Loucy (cell line): ENCODE measurements at regions not wholly inside any gene's neighbourhood (a gene's known extent, or its start where the extent isn't known, plus 50 kb on each side); places are given as distances from the start of the nearest gene placed in this dataset.

ENCODE experiments used
- H2AFZ ChIP-seq: fragments of 200-600 bp; sonication (generic); 2 replicates; pipeline ENCODE4 v1.6.0; 2016; ENCODE audit warnings: antibody characterized with exemption, mild to moderate bottlenecking, low read length, moderate library complexity
- H3F3A ChIP-seq: fragments of 200-600 bp; 2 replicates; pipeline ENCODE4 v1.6.0; 2016; ENCODE audit warnings: antibody characterized with exemption, low read depth, mild to moderate bottlenecking
- H3K27me3 ChIP-seq: fragments of 200-600 bp; sonication (generic); 2 replicates; pipeline ENCODE4 v1.6.1; 2014; ENCODE audit warnings: low read length, mild to moderate bottlenecking; ENCODE audit not compliant: insufficient read depth, poor library complexity, severe bottlenecking
- H3K36me3 ChIP-seq: fragments of 200-600 bp; sonication (generic); 2 replicates; pipeline ENCODE4 v1.6.1; 2016; ENCODE audit warnings: low read length; ENCODE audit not compliant: insufficient read depth
- H3K4me1 ChIP-seq: fragments of 200-600 bp; sonication (generic); 2 replicates; pipeline ENCODE4 v1.5.1; 2014; ENCODE audit warnings: low read length, mild to moderate bottlenecking; ENCODE audit not compliant: insufficient read depth, poor library complexity, severe bottlenecking
- H3K4me2 ChIP-seq: fragments of 200-600 bp; sonication (generic); 2 replicates; pipeline ENCODE4 v1.6.0; 2014; ENCODE audit warnings: antibody characterized with exemption, low read length, low read depth, mild to moderate bottlenecking; ENCODE audit not compliant: poor library complexity, severe bottlenecking
- H3K4me3 ChIP-seq: fragments of 200-600 bp; sonication (generic); 2 replicates; pipeline ENCODE4 v1.5.1; 2014; ENCODE audit warnings: low read length, mild to moderate bottlenecking, mixed read lengths; ENCODE audit not compliant: poor library complexity, severe bottlenecking
- H3K79me2 ChIP-seq: fragments of 200-600 bp; sonication (generic); 2 replicates; pipeline ENCODE4 v1.6.1; 2014; ENCODE audit warnings: low read length; ENCODE audit not compliant: insufficient read depth
- H3K9ac ChIP-seq: fragments of 200-600 bp; sonication (generic); 2 replicates; pipeline ENCODE4 v1.6.0; 2014; ENCODE audit warnings: mild to moderate bottlenecking, low read depth, low read length, moderate library complexity; ENCODE audit not compliant: poor library complexity, severe bottlenecking
- H3K9me2 ChIP-seq: fragments of 200-600 bp; sonication (generic); replicated peaks from 2 replicates; pipeline ENCODE4 v1.6.1; 2016; ENCODE audit warnings: low read depth, low read length, mixed read lengths
- H3K9me3 ChIP-seq: fragments of 200-600 bp; sonication (generic); 2 replicates; pipeline ENCODE4 v1.6.1; 2014; ENCODE audit warnings: mild to moderate bottlenecking, antibody characterized with exemption, low read length, low read depth; ENCODE audit not compliant: insufficient read depth
- H4K20me1 ChIP-seq: fragments of 200-600 bp; sonication (generic); 2 replicates; pipeline ENCODE4 v1.6.0; 2014; ENCODE audit warnings: antibody characterized with exemption, low read length, mild to moderate bottlenecking; ENCODE audit not compliant: insufficient read depth, poor library complexity, severe bottlenecking
- CTCF ChIP-seq: fragments of 200-600 bp; sonication (generic); conservative IDR thresholded peaks from 2 replicates; pipeline ENCODE4 v1.5.1; 2014; ENCODE audit warnings: mild to moderate bottlenecking, antibody characterized with exemption, low read length
- EZH2phosphoT487 ChIP-seq: fragments of 200-600 bp; IDR thresholded peaks from 2 replicates; pipeline ENCODE4 v1.6.1; 2018; ENCODE audit warnings: antibody characterized with exemption, mild to moderate bottlenecking, moderate library complexity, borderline replicate concordance

DNA sequence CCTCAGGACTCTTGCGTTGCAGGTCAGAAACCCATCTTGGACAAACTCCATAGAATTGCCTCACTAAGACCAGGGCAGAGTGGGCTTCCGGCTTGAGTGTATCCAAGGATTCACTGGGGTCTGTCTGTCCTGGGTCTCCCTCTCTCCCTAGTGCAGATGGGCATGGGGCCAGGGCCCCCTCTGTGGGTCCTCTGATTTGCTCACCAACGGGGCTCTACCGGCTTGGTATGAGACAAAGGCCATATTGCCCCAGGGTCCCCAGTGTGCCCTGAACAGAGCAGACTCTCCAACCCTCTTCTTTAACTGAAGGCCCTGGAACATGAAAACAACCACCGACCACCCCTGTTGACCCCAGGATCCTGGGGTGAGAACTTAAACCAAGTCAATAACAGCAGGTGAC, 68.2 kb upstream of the CHST15 start:
- Histone ChIP-seq H3K36me3 (no peaks in the 10 kb centered on the region), H3K79me2 (no peaks in the 10 kb centered on the region), H3K4me1 (no peaks in the 10 kb centered on the region), H3K9me2 (no peaks in the 10 kb centered on the region), H3K4me2 (no peak overlapping the region), H3K27me3 (no peaks in the 10 kb centered on the region), H3F3A (no peaks in the 10 kb centered on the region), H3K9me3 (no peaks in the 10 kb centered on the region), H2AFZ (no peak overlapping the region), H3K9ac (no peak overlapping the region), H3K4me3 (no peak overlapping the region), H4K20me1 (no peaks in the 10 kb centered on the region)
- TF ChIP-seq EZH2phosphoT487, result no peak
- no peak for TF ChIP-seq CTCF

GRCh38 chr10:124160943-124161582, 67.7 kb upstream of the CHST15 start:
- Histone ChIP-seq H2AFZ (no peak overlapping the region), H4K20me1 (no peaks in the 10 kb centered on the region), H3K27me3 (no peaks in the 10 kb centered on the region), H3K4me2 (no peak overlapping the region), H3K4me3 (no peak overlapping the region), H3F3A (no peaks in the 10 kb centered on the region), H3K4me1 (no peaks in the 10 kb centered on the region), H3K9me3 (no peaks in the 10 kb centered on the region), H3K9me2 (no peaks in the 10 kb centered on the region), H3K79me2 (no peaks in the 10 kb centered on the region), H3K36me3 (no peaks in the 10 kb centered on the region), H3K9ac (no peak overlapping the region)
- TF ChIP-seq CTCF (no peak), EZH2phosphoT487 (no peak)

GRCh38 chr10:124160176-124160575, 66.8 kb upstream of the CHST15 start:
- TF ChIP-seq CTCF (no peak), EZH2phosphoT487 (no peak)
- H3K27me3 ChIP-seq, result no peaks in the 10 kb centered on the region
- no peaks in the 10 kb centered on the region for H3K36me3 ChIP-seq
- H3K9ac ChIP-seq, result no peak overlapping the region
- H3K9me3 ChIP-seq, result no peaks in the 10 kb centered on the region
- no peak overlapping the region for H2AFZ ChIP-seq
- H3K4me2 ChIP-seq, result no peak overlapping the region
- H3K9me2 ChIP-seq, result no peaks in the 10 kb centered on the region
- no peak overlapping the region for H3K4me3 ChIP-seq
- H4K20me1 ChIP-seq, result no peaks in the 10 kb centered on the region
- no peaks in the 10 kb centered on the region for H3K4me1 ChIP-seq
- H3K79me2 ChIP-seq, result no peaks in the 10 kb centered on the region
- H3F3A ChIP-seq, result no peaks in the 10 kb centered on the region
